SU-DHL-6 (cell line): ENCODE measurements at regions not wholly inside any gene's neighbourhood (a gene's known extent, or its start where the extent isn't known, plus 50 kb on each side); places are given as distances from the start of the nearest gene placed in this dataset.

Experiments used
- H2AFZ ChIP-seq: fragments of 200-600 bp; sonication (generic); 2 replicates; pipeline ENCODE4 v1.6.1; 2014; ENCODE audit warnings: low read depth, mild to moderate bottlenecking, moderate library complexity, mixed read lengths, antibody characterized with exemption, low read length; ENCODE audit not compliant: severe bottlenecking
- H3F3A ChIP-seq: fragments of 200-600 bp; shearing (Covaris generic); 2 replicates; pipeline ENCODE4 v1.6.0; 2016; ENCODE audit warnings: antibody characterized with exemption, mild to moderate bottlenecking; ENCODE audit not compliant: insufficient read depth
- H3K27ac ChIP-seq: fragments of 200-600 bp; sonication (generic); 2 replicates; pipeline ENCODE4 v1.5.1; 2016; ENCODE audit warnings: low read depth, mild to moderate bottlenecking, low read length, moderate library complexity, mixed read lengths
- H3K27me3 ChIP-seq: fragments of 200-600 bp; sonication (generic), shearing (Covaris generic); 2 replicates; pipeline ENCODE4 v1.6.0; 2014; ENCODE audit warnings: mild to moderate bottlenecking, low read length
- H3K36me3 ChIP-seq: fragments of 200-600 bp; sonication (generic); 2 replicates; pipeline ENCODE4 v1.6.1; 2014; ENCODE audit warnings: mild to moderate bottlenecking, low read length, mixed read lengths
- H3K4me2 ChIP-seq: fragments of 300-600, 200-600 bp; shearing (Covaris generic), sonication (generic); 2 replicates; pipeline ENCODE4 v1.6.0; 2014; ENCODE audit warnings: low read length, low read depth, mild to moderate bottlenecking; ENCODE audit not compliant: poor library complexity, severe bottlenecking
- H3K4me3 ChIP-seq: fragments of 200-600 bp; sonication (generic); 2 replicates; pipeline ENCODE4 v1.5.1; 2014; ENCODE audit warnings: antibody characterized with exemption, low read length, mild to moderate bottlenecking, mixed read lengths; ENCODE audit not compliant: insufficient read depth, poor library complexity, severe bottlenecking
- H3K79me2 ChIP-seq: fragments of 200-600 bp; sonication (generic); 2 replicates; pipeline ENCODE4 v1.6.1; 2014; ENCODE audit warnings: mild to moderate bottlenecking, low read length, moderate library complexity; ENCODE audit not compliant: insufficient read depth
- H3K9ac ChIP-seq: fragments of 200-600 bp; sonication (generic); 2 replicates; pipeline ENCODE4 v1.7.0; 2014; ENCODE audit warnings: mild to moderate bottlenecking, low read length
- H3K9me2 ChIP-seq: fragments of 200-600 bp; sonication (generic); replicated peaks from 2 replicates; pipeline ENCODE4 v1.6.1; 2014; ENCODE audit warnings: low read length; ENCODE audit not compliant: insufficient read depth
- H3K9me3 ChIP-seq: fragments of 200-600 bp; sonication (generic); 2 replicates; pipeline ENCODE4 v1.6.1; 2014; ENCODE audit warnings: low read length, mixed read lengths; ENCODE audit not compliant: insufficient read depth
- H4K20me1 ChIP-seq: fragments of 200-600 bp; sonication (generic); 2 replicates; pipeline ENCODE4 v1.6.1; 2014; ENCODE audit warnings: low read depth, mild to moderate bottlenecking, antibody characterized with exemption, low read length, moderate library complexity, mixed read lengths
- CTCF ChIP-seq: fragments of 200-600 bp; sonication (generic); IDR thresholded peaks from one replicate; pipeline ENCODE4 v1.5.1; 2017; ENCODE audit warnings: antibody characterized with exemption, mild to moderate bottlenecking, low read length, moderate library complexity; ENCODE audit not compliant: insufficient read depth, poor library complexity, severe bottlenecking
- EZH2phosphoT487 ChIP-seq: fragments of 200-600 bp; sonication (generic), shearing (Covaris generic); conservative IDR thresholded peaks from 2 replicates; pipeline ENCODE4 v1.6.1; 2018; ENCODE audit warnings: mild to moderate bottlenecking, antibody characterized with exemption, low read length, moderate library complexity, mixed read lengths

GRCh38 chr3:106048946-106049481 lies 180.2 kb upstream of the CBLB start:
- no peak overlapping the region for H2AFZ ChIP-seq
- no peak overlapping the region for H3K27ac ChIP-seq
- no peaks in the 10 kb centered on the region for H3K79me2 ChIP-seq
- H3K9me3 ChIP-seq = no peaks in the 10 kb centered on the region
- no peak for TF ChIP-seq CTCF
- no peak for TF ChIP-seq EZH2phosphoT487
- no peaks in the 10 kb centered on the region for H3K36me3 ChIP-seq
- no peak overlapping the region for H3K9ac ChIP-seq
- no peaks in the 10 kb centered on the region for H3K27me3 ChIP-seq
- no peaks in the 10 kb centered on the region for H3K9me2 ChIP-seq
- H3F3A ChIP-seq = no peaks in the 10 kb centered on the region
- H3K4me3 ChIP-seq = no peak overlapping the region
- no peak overlapping the region for H3K4me2 ChIP-seq
- H4K20me1 ChIP-seq = no peaks in the 10 kb centered on the region

- Histone ChIP-seq H3K79me2 (no peaks in the 10 kb centered on the region), H3K27me3 (no peaks in the 10 kb centered on the region), H3K36me3 (no peaks in the 10 kb centered on the region), H3K9me2 (no peaks in the 10 kb centered on the region), H3F3A (no peaks in the 10 kb centered on the region), H3K9ac (no peak overlapping the region), H2AFZ (no peak overlapping the region), H3K4me3 (no peak overlapping the region), H3K9me3 (no peaks in the 10 kb centered on the region), H4K20me1 (no peaks in the 10 kb centered on the region), H3K4me2 (no peak overlapping the region), H3K27ac (no peak overlapping the region)
- TF ChIP-seq CTCF = no peak
- TF ChIP-seq EZH2phosphoT487 = no peak
These were observed 181.0 kb upstream of the CBLB start for GRCh38 chr3:106049821-106050220.

- Histone ChIP-seq H3K36me3 (no peaks in the 10 kb centered on the region), H2AFZ (no peak overlapping the region), H3K9ac (no peak overlapping the region), H3F3A (no peaks in the 10 kb centered on the region), H3K4me3 (no peak overlapping the region), H3K9me3 (no peaks in the 10 kb centered on the region), H3K9me2 (no peaks in the 10 kb centered on the region), H3K79me2 (no peaks in the 10 kb centered on the region), H4K20me1 (no peaks in the 10 kb centered on the region), H3K27ac (no peak overlapping the region), H3K27me3 (no peaks in the 10 kb centered on the region), H3K4me2 (no peak overlapping the region)
- no peak for TF ChIP-seq EZH2phosphoT487
- TF ChIP-seq CTCF = no peak
These were observed 188.1 kb upstream of the CBLB start for GRCh38 chr3:106056931-106057330.
